HFFc6 (cell line): ENCODE measurements at regions not wholly inside any gene's neighbourhood (a gene's known extent, or its start where the extent isn't known, plus 50 kb on each side); places are given as distances from the start of the nearest gene placed in this dataset.

Experiments
- DNase-seq: peaks from one replicate; pipeline ENCODE4 v3.0.0-alpha.2; 2018
- H3K27ac Mint-ChIP-seq: 2 replicates; pipeline ENCODE4 v1.8.0; 2020; ENCODE audit warnings: mild to moderate bottlenecking, mixed read lengths
- H3K27me3 Mint-ChIP-seq: 2 replicates; pipeline ENCODE4 v1.8.0; 2021; ENCODE audit warnings: mild to moderate bottlenecking, moderate library complexity, mixed read lengths; ENCODE audit not compliant: insufficient read depth
- H3K36me3 Mint-ChIP-seq: 2 replicates; pipeline ENCODE4 v1.8.0; 2021; ENCODE audit warnings: low read depth, mixed read lengths
- H3K4me1 Mint-ChIP-seq: 2 replicates; pipeline ENCODE4 v1.8.0; 2020; ENCODE audit warnings: low read depth, mixed read lengths
- H3K4me3 Mint-ChIP-seq: 2 replicates; pipeline ENCODE4 v1.8.0; 2020; ENCODE audit warnings: mild to moderate bottlenecking, moderate library complexity, mixed read lengths
- H3K9me3 Mint-ChIP-seq: 2 replicates; pipeline ENCODE4 v1.8.0; 2020; ENCODE audit warnings: mild to moderate bottlenecking, mixed read lengths
- TF ChIP-seq, protein P1 (sequence below): fragments of 200-600 bp; sonication (generic); IDR thresholded peaks from 2 replicates; pipeline ENCODE4 v1.5.0; 2021; ENCODE audit warnings: antibody characterized with exemption, mild to moderate bottlenecking

DNA sequence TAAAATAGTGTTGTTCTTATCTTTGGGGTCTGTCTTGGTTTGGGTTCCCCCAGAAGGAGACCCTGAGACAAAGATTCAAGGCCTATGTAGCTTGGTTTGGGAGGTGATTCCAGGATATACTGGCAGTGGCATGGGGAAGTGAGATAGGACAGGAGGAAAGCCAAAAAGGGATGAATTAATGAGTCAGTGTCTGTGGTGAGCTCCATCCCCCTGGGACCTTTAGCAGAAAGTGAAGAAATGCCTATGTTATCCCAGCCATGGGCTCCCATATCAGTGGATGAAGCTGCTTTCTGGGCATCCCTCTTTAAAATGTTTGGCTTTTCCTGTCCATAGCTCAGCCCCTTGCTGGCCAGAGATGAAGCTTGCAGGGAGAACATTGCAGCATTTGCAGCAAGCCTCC, 217.0 kb upstream of the CTBP2 start:
- Mint-ChIP-seq H3K9me3 (no peaks in the 10 kb centered on the region), H3K27me3 (peaks cover 13% of the 10 kb centered on the region), H3K4me3 (no peak overlapping the region), H3K27ac (no peak overlapping the region), H3K4me1 (no peaks in the 10 kb centered on the region), H3K36me3 (no peaks in the 10 kb centered on the region)
- no peak for DNase-seq
- TF ChIP-seq, protein P1, sequence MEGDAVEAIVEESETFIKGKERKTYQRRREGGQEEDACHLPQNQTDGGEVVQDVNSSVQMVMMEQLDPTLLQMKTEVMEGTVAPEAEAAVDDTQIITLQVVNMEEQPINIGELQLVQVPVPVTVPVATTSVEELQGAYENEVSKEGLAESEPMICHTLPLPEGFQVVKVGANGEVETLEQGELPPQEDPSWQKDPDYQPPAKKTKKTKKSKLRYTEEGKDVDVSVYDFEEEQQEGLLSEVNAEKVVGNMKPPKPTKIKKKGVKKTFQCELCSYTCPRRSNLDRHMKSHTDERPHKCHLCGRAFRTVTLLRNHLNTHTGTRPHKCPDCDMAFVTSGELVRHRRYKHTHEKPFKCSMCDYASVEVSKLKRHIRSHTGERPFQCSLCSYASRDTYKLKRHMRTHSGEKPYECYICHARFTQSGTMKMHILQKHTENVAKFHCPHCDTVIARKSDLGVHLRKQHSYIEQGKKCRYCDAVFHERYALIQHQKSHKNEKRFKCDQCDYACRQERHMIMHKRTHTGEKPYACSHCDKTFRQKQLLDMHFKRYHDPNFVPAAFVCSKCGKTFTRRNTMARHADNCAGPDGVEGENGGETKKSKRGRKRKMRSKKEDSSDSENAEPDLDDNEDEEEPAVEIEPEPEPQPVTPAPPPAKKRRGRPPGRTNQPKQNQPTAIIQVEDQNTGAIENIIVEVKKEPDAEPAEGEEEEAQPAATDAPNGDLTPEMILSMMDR = no peak

DNA sequence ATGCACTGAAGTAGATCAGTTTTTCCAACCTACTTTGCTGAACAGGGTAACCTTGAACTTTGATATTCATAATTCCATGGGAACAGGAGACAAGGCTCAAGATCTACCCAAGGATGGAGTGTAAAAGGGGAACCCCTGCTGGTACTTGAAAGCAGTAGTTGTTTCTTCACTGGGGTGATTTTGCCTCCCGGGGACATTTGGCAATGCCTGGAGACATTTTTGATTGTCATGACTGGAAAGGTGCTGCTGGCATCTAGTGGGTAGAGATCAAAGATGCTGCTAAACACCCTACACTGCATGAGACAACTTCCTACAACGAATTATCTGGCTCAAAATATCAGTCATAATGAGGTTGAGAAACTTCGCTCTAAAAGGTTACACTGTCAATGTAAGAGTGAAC, 214.8 kb upstream of the CTBP2 start:
- no peak overlapping the region for H3K27ac Mint-ChIP-seq
- H3K4me3 Mint-ChIP-seq = no peak overlapping the region
- TF ChIP-seq, protein P1 = peak; percentile 35
- H3K36me3 Mint-ChIP-seq = no peaks in the 10 kb centered on the region
- no peaks in the 10 kb centered on the region for H3K9me3 Mint-ChIP-seq
- H3K4me1 Mint-ChIP-seq = no peaks in the 10 kb centered on the region
- peak; percentile 1 for DNase-seq
- peaks cover 23% of the 10 kb centered on the region for H3K27me3 Mint-ChIP-seq

- no peak overlapping the region for H3K4me3 Mint-ChIP-seq
- no peak for DNase-seq
- TF ChIP-seq, protein P1 = no peak
- H3K4me1 Mint-ChIP-seq = no peaks in the 10 kb centered on the region
- peaks cover 24% of the 10 kb centered on the region for H3K27me3 Mint-ChIP-seq
- no peaks in the 10 kb centered on the region for H3K9me3 Mint-ChIP-seq
- H3K27ac Mint-ChIP-seq = no peak overlapping the region
- H3K36me3 Mint-ChIP-seq = no peaks in the 10 kb centered on the region
Observed at GRCh38 chr10:125373546-125373945, 213.2 kb upstream of the CTBP2 start.

DNA sequence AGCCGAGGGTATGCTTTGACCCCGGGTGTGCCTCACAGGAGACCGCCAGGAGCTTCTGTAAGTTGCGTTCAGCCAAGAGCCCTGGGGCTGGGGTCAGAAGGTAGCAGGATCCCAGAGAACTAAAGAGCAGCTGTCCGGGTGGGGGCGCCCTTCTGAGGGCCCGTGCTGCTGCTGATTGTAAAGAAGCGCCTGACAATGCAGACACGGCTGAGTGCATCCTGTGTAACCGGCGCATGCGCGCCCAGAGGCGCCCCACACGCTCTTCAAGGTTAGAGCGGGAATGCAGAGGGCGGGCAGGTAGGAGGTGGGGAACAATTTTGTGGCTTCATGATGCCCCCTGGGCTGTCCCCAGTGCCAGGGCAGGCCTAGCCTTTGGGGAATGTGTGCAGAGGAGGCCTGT, 210.2 kb upstream of the CTBP2 start:
- no peaks in the 10 kb centered on the region for H3K9me3 Mint-ChIP-seq
- H3K4me3 Mint-ChIP-seq = no peak overlapping the region
- H3K36me3 Mint-ChIP-seq = no peaks in the 10 kb centered on the region
- no peak for DNase-seq
- no peak overlapping the region for H3K27ac Mint-ChIP-seq
- H3K4me1 Mint-ChIP-seq = no peaks in the 10 kb centered on the region
- TF ChIP-seq, protein P1 = peak; percentile 20; the same call in 1 of the 2 replicates
- H3K27me3 Mint-ChIP-seq = peaks cover 19% of the 10 kb centered on the region

DNA sequence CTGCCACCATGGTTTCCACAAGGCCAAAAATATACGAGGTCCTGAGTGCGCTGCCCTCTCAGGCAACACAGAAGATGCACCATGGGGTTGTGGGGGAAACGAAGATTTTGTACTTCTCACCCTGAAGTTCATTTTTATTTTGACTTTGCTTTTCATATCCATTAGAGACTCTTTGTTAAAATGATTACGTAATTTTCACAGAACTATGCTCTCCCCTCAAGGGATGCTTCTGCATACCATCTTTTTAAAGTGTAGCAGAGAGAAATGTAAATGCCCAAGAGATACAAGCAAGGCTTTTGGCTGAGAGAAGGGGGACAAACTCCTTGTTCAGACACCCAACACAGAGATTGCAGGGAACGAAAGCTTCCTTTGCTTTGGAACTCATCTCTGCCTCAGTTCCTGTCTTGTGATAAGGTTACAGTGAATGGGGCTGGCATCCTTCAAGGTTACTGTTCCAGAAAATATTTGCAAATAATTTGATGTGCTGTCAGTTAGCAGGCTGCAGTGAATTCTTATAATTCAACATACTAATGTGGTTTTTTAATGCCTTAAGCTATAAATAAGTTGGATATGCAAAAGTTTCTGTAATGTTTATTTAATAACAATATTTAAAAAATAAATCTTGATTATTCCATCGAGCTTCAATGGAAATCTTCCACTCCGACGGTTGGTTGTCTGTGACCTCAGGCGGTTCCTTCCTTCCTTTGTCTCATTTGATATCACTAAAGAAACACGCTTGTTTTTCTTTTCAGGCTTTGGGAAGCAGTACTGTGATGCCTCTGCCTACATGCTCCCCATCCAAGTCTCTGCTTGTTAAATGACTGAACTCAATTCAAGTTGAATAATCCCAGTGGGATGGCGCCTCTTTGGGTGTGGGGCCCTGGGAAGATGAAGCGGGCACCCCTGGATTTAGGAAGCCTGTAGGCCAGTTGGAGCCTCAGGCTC, 209.3 kb upstream of the CTBP2 start:
- DNase-seq = no peak
- Mint-ChIP-seq H3K4me1 (no peaks in the 10 kb centered on the region), H3K36me3 (no peaks in the 10 kb centered on the region), H3K4me3 (no peak overlapping the region), H3K27ac (no peak overlapping the region), H3K9me3 (no peaks in the 10 kb centered on the region), H3K27me3 (peaks cover 13% of the 10 kb centered on the region)
- TF ChIP-seq, protein P1 = no peak
